ENCODE measurements at regions not wholly inside any gene's neighbourhood (a gene's known extent, or its start where the extent isn't known, plus 50 kb on each side); places are given as distances from the start of the nearest gene placed in this dataset.

DNA sequence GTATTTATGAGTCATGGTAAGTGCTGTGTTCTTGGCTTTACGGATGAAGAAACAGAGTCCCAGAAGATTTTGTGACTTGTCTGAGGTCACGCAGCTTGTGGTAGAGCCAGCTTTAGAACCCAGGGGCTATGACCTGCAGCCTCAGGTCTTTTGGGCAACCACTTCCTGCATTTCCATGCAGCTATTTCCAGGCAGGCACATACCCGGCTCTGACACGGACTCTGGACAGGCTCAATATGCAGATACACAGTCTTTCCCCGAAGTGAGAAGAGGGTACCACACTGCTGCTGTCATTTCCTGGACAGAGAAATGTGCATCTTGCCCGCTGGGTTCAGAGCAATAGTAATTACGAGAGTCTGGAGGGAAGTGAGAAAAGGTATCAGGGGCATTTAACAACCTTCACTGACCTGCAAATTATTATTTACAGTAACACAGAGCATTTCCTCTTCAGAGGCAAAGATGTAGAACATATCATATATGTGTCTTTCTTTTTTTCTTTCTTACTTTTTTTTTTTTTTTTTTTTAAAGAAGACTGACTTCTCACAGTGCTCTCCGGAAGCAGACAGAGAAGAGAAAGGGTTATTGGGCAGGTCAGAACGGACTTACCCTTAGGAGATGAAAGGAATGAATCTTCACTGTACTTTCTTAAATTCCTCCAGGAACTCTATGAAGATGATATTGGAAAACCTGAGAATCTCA is 185.1 kb downstream of the CLIC5 start:
- TF ChIP-seq POLR2AphosphoS5 (IDR thresholded peaks at IDR 0.05), result no peak
- no peak for TF ChIP-seq POLR2A (IDR thresholded peaks at IDR 0.05)
- no peak for TF ChIP-seq EP300 (IDR thresholded peaks at IDR 0.05)
- TF ChIP-seq, protein P1, sequence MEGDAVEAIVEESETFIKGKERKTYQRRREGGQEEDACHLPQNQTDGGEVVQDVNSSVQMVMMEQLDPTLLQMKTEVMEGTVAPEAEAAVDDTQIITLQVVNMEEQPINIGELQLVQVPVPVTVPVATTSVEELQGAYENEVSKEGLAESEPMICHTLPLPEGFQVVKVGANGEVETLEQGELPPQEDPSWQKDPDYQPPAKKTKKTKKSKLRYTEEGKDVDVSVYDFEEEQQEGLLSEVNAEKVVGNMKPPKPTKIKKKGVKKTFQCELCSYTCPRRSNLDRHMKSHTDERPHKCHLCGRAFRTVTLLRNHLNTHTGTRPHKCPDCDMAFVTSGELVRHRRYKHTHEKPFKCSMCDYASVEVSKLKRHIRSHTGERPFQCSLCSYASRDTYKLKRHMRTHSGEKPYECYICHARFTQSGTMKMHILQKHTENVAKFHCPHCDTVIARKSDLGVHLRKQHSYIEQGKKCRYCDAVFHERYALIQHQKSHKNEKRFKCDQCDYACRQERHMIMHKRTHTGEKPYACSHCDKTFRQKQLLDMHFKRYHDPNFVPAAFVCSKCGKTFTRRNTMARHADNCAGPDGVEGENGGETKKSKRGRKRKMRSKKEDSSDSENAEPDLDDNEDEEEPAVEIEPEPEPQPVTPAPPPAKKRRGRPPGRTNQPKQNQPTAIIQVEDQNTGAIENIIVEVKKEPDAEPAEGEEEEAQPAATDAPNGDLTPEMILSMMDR (IDR thresholded peaks at IDR 0.05), result no peak
- no peak overlapping the region for H3K4me3 ChIP-seq
- no peak for DNase-seq (ENCODE audit: low spot score in 2 of 2)

DNA sequence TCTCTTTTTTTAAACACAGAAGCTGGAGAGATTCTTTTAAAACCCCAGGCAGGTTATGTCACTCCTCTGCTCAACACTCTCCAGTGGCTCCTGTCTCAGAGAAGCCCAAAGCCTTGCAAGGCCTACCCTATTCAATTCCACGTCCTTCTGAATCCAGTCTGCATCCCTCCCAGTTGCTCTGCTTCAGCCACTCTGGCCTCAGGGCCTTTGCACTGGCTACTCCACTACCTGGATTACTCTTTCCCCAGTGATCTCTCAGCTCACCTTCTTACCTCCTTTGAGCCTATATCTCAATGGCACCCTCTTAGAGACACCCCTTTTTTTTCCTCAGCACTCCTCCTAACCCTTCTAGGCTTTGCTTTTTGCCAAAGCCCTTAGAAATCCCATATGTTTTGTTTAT is 185.8 kb downstream of the CLIC5 start:
- no peak for DNase-seq (ENCODE audit: low spot score in 2 of 2)
- TF ChIP-seq, protein P1 (IDR thresholded peaks at IDR 0.05), result no peak
- TF ChIP-seq POLR2AphosphoS5 (IDR thresholded peaks at IDR 0.05), result no peak
- no peak for TF ChIP-seq EP300 (IDR thresholded peaks at IDR 0.05)
- no peak for TF ChIP-seq POLR2A (IDR thresholded peaks at IDR 0.05)
- Histone ChIP-seq H3K36me3 (no peaks in the 10 kb centered on the region), H3K4me1 (no peaks in the 10 kb centered on the region), H3K27ac (no peak overlapping the region), H3K9me3 (no peaks in the 10 kb centered on the region), H3K4me3 (no peak overlapping the region), H3K27me3 (no peaks in the 10 kb centered on the region)
- WGBS, result 100% methylated on average over 1 of the region's 1 CpG

More for the DNA sequence above, 185.1 kb downstream of the CLIC5 start:
- WGBS, result 42% methylated on average over 9 of the region's 9 CpGs
- Histone ChIP-seq H3K27ac (no peak overlapping the region), H3K9me3 (no peaks in the 10 kb centered on the region), H3K36me3 (no peaks in the 10 kb centered on the region), H3K4me1 (no peaks in the 10 kb centered on the region), H3K27me3 (no peaks in the 10 kb centered on the region)

DNA sequence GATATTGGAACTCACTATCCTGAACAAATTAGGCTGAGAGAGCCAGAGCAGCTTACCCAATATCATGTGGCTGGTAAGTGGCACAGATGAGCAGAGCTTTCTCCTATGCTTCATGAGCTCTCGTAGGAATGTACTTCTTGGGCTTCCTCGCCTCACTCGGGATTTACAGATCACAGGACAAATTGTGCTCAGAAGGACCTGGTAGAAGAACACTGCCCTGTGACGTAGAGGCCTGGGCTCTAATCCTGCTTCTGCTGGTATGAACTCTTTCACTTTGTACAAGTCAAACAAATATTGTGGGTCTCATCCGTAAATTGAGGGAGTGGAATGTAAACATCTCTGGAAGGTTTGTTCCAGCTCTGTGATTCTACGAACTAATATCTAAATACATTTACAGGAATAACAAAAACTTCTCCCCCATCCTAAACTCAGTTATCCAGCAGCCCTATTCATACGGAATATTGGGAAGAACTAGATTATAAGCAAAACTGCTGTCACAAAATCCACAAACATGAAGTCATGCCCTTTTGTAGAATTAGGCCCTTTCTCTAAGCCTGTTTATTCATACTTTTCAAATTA is 187.6 kb downstream of the CLIC5 start:
- 95% methylated on average over 7 of the region's 7 CpGs for WGBS
- H3K27me3 ChIP-seq, result no peaks in the 10 kb centered on the region
- no peaks in the 10 kb centered on the region for H3K4me1 ChIP-seq
- no peak overlapping the region for H3K27ac ChIP-seq
- H3K36me3 ChIP-seq, result no peaks in the 10 kb centered on the region
- TF ChIP-seq, protein P1 (IDR thresholded peaks at IDR 0.05), result no peak
- TF ChIP-seq POLR2AphosphoS5 (IDR thresholded peaks at IDR 0.05) (no peak), EP300 (IDR thresholded peaks at IDR 0.05) (no peak), POLR2A (IDR thresholded peaks at IDR 0.05) (no peak)
- DNase-seq (ENCODE audit: low spot score in 2 of 2), result no peak
- no peaks in the 10 kb centered on the region for H3K9me3 ChIP-seq
- H3K4me3 ChIP-seq, result no peak overlapping the region

DNA sequence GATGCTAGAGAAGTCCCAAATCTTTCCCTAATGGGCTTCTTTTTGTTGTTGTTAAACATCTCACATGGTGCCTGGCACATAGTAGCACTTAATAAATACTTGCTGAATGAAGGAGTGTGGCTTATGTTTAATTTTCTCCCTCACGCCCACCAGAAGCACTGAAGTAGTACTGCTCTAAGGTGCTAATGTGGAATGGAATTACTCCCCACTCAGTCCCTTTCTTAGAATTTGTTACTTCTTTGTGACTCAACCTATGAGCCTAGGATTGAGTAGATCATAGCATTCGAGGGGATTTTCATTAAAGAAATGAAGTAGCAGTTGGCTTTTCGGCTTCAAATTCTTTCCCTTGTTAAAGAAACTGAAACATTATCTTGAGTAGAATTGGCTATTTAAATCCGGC is 192.8 kb downstream of the CLIC5 start:
- Histone ChIP-seq H3K27ac (no peak overlapping the region), H3K27me3 (no peaks in the 10 kb centered on the region), H3K4me3 (no peak overlapping the region), H3K4me1 (no peaks in the 10 kb centered on the region), H3K36me3 (no peaks in the 10 kb centered on the region), H3K9me3 (no peaks in the 10 kb centered on the region)
- TF ChIP-seq, protein P1 (IDR thresholded peaks at IDR 0.05), result no peak
- TF ChIP-seq POLR2A (IDR thresholded peaks at IDR 0.05), result no peak
- no peak for TF ChIP-seq EP300 (IDR thresholded peaks at IDR 0.05)
- no peak for TF ChIP-seq POLR2AphosphoS5 (IDR thresholded peaks at IDR 0.05)
- WGBS, result 87% methylated on average over 4 of the region's 4 CpGs
- no peak for DNase-seq (ENCODE audit: low spot score in 2 of 2)

DNA sequence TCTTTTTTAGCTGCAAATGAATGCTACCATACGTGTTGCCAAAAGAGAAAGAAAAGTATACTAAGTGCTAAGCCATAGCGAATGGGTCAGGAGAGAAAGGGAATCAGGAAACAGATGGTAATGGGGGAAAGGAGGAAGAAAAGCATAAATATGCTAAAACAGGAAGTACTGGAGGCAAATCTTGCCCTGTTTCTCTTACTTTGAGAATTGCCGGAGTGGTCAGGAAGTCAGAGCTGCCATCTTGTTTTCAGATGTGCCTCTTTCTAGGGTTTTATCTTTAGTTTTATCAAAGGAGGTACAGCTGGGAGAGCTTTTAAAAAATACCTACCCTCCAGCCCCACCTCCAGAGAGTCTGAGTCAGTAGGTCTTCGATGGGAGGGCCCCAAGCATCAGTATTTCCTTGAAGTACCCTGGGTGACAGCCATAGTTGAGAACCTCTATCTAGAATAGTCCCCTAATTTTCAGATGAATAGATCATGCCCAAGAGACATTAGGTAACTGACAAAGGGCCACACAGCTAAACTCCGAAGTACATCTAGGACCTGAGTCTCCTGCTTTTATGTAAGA is 193.3 kb downstream of the CLIC5 start:
- no peak overlapping the region for H3K4me3 ChIP-seq
- H3K36me3 ChIP-seq, result no peaks in the 10 kb centered on the region
- H3K27ac ChIP-seq, result no peak overlapping the region
- DNase-seq (ENCODE audit: low spot score in 2 of 2), result no peak
- H3K27me3 ChIP-seq, result no peaks in the 10 kb centered on the region
- no peaks in the 10 kb centered on the region for H3K9me3 ChIP-seq
- TF ChIP-seq, protein P1 (IDR thresholded peaks at IDR 0.05), result no peak
- TF ChIP-seq POLR2AphosphoS5 (IDR thresholded peaks at IDR 0.05) (no peak), EP300 (IDR thresholded peaks at IDR 0.05) (no peak), POLR2A (IDR thresholded peaks at IDR 0.05) (no peak)
- no peaks in the 10 kb centered on the region for H3K4me1 ChIP-seq
- 68% methylated on average over 5 of the region's 5 CpGs for WGBS
